ENCODE measurements at regions not wholly inside any gene's neighbourhood (a gene's known extent, or its start where the extent isn't known, plus 50 kb on each side); places are given as distances from the start of the nearest gene placed in this dataset.

DNA sequence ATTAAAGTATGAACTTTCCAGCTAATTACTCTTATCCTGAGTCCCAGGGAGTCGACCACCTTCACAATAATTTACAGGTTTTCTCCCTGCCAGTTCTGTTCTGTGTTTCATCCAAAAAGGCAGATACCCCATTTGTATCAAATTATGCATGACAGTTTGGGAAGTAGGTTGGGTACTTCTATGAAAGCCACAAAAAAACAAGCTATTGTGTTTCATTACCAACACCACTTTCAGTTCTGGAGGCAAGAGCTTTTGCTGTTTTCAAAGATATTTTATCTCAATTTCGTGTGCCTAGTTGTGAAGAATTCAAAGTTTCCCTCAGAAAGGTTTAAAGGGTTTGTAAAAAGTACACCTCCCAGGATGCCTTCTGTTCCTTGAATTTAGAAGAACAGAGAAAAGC, 557.4 kb downstream of the FLRT2 start:
- DNase-seq (ENCODE audit: low spot score in 2 of 2): no peak
- no peaks in the 10 kb centered on the region for H3K9me3 ChIP-seq
- H3K27me3 ChIP-seq: no peaks in the 10 kb centered on the region
- TF ChIP-seq POLR2A (IDR thresholded peaks at IDR 0.05): no peak
- TF ChIP-seq POLR2AphosphoS5 (IDR thresholded peaks at IDR 0.05): no peak
- TF ChIP-seq, protein P1, sequence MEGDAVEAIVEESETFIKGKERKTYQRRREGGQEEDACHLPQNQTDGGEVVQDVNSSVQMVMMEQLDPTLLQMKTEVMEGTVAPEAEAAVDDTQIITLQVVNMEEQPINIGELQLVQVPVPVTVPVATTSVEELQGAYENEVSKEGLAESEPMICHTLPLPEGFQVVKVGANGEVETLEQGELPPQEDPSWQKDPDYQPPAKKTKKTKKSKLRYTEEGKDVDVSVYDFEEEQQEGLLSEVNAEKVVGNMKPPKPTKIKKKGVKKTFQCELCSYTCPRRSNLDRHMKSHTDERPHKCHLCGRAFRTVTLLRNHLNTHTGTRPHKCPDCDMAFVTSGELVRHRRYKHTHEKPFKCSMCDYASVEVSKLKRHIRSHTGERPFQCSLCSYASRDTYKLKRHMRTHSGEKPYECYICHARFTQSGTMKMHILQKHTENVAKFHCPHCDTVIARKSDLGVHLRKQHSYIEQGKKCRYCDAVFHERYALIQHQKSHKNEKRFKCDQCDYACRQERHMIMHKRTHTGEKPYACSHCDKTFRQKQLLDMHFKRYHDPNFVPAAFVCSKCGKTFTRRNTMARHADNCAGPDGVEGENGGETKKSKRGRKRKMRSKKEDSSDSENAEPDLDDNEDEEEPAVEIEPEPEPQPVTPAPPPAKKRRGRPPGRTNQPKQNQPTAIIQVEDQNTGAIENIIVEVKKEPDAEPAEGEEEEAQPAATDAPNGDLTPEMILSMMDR (IDR thresholded peaks at IDR 0.05): no peak
- no peak overlapping the region for H3K27ac ChIP-seq
- no peaks in the 10 kb centered on the region for H3K4me1 ChIP-seq
- H3K4me3 ChIP-seq: no peak overlapping the region
- intact Hi-C loops (cut with DNase I; ENCODE audit: low total_unique reads): no loop called here
- H3K36me3 ChIP-seq: no peaks in the 10 kb centered on the region

DNA sequence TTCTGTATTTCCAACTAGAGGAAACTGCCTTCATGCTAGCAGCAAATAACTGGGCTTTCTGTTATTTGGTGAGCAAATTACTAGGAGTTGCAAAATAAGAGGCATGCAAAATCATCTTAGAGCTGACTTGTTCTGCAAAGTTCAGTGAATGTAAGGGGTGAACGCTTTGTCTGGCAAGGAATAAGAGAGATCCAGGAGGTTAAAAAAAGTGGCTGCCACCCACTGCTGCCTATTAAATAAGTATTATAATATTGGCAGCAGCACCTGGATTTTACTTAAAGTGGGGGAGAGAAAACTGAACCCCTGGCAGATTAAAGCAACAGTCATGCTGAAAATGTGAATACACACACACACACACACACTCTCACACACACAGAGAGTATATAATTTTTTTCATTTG, 557.0 kb downstream of the FLRT2 start:
- Histone ChIP-seq H3K27me3 (no peaks in the 10 kb centered on the region), H3K27ac (no peak overlapping the region), H3K9me3 (no peaks in the 10 kb centered on the region), H3K36me3 (no peaks in the 10 kb centered on the region), H3K4me3 (no peak overlapping the region), H3K4me1 (no peaks in the 10 kb centered on the region)
- intact Hi-C loops (cut with DNase I; ENCODE audit: low total_unique reads): no loop called here
- DNase-seq (ENCODE audit: low spot score in 2 of 2): no peak
- TF ChIP-seq POLR2AphosphoS5 (IDR thresholded peaks at IDR 0.05): no peak
- no peak for TF ChIP-seq POLR2A (IDR thresholded peaks at IDR 0.05)
- TF ChIP-seq, protein P1 (IDR thresholded peaks at IDR 0.05): no peak

DNA sequence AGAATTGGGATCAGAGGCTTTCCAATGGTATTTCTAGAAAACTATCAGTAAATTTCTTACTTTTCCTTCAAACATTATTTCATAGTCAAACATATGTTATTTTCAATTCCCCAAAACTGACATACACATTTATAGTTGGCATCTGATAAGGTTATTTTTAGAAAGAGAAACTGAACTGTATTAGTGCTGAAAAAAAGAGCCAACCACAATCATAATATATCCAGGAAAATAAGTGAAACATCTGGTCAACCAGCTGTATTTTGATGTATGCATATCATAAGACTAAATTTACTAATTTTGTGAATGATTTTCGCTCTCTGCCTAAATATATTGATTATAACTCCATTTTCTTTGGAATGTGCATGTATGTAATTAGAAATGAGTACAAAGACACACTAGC, 554.2 kb downstream of the FLRT2 start:
- intact Hi-C loops (cut with DNase I; ENCODE audit: low total_unique reads): no loop called here
- DNase-seq (ENCODE audit: low spot score in 2 of 2): no peak
- no peaks in the 10 kb centered on the region for H3K27me3 ChIP-seq
- TF ChIP-seq POLR2AphosphoS5 (IDR thresholded peaks at IDR 0.05) (no peak), POLR2A (IDR thresholded peaks at IDR 0.05) (no peak)
- TF ChIP-seq, protein P1 (IDR thresholded peaks at IDR 0.05): no peak
- H3K4me1 ChIP-seq: no peaks in the 10 kb centered on the region
- H3K27ac ChIP-seq: no peak overlapping the region
- H3K4me3 ChIP-seq: no peak overlapping the region
- H3K36me3 ChIP-seq: no peaks in the 10 kb centered on the region
- H3K9me3 ChIP-seq: no peaks in the 10 kb centered on the region

DNA sequence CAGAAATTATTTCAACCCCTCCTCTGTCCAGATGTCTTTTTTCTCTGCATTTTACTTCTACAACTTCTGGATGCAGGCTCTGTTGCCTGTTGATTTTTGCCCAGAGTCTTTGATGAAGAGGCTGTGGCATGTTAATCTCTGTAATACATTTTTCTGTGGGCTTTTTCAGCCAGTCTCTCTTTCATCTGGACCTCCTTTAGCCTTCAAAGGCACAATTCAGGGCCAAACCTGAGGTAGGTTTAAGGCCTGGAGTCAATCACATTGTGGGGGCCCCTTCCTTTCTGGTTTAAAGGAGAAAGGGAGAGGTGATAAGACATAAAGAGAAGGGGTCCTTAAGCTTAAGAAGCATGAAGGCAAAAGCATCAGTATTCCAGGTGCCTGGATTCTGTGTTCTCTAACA, 553.7 kb downstream of the FLRT2 start:
- H3K9me3 ChIP-seq: no peaks in the 10 kb centered on the region
- no peaks in the 10 kb centered on the region for H3K27me3 ChIP-seq
- TF ChIP-seq POLR2A (IDR thresholded peaks at IDR 0.05) (no peak), POLR2AphosphoS5 (IDR thresholded peaks at IDR 0.05) (no peak)
- TF ChIP-seq, protein P1 (IDR thresholded peaks at IDR 0.05): no peak
- no peak overlapping the region for H3K4me3 ChIP-seq
- intact Hi-C loops (cut with DNase I; ENCODE audit: low total_unique reads): no loop called here
- no peaks in the 10 kb centered on the region for H3K4me1 ChIP-seq
- H3K36me3 ChIP-seq: no peaks in the 10 kb centered on the region
- DNase-seq (ENCODE audit: low spot score in 2 of 2): no peak
- H3K27ac ChIP-seq: no peak overlapping the region

DNA sequence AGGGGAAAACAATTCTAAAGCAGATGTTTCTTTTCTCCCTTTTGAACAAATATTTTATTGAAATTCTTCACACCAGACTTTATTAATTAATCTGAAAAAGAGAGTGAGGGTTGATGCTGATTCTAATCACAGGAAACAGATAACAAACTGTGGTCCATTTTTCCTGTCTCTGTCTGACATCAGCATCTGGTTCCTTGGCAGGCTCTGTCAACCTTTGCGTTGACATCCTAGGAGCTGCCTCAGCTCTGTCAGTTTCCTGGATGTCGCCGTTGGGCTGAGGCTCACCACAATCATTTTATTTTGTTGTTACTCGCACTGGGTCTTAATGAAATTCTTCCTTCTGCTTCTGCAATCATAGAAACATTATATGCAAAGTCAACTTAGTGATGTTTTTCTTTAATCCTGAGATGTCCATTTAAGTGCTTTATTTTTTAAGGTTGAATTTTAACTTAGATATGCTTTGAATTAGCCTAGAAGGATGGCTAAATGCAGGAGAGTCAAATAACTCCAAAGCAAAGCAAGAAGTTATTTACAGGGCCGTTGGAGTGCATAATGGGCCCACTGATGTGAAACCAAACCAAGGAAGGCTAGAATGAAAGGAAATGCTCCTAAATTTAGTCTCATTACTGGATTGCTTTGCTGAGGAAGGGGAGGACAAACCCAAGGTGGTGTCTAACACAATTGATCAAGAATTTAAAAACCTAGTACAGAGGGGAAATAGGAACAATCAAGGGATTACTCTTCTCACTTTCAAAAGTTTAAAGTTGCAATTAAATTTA, 542.4 kb downstream of the FLRT2 start:
- intact Hi-C loops (cut with DNase I; ENCODE audit: low total_unique reads): no loop called here
- H3K4me1 ChIP-seq: no peaks in the 10 kb centered on the region
- no peaks in the 10 kb centered on the region for H3K27me3 ChIP-seq
- no peaks in the 10 kb centered on the region for H3K36me3 ChIP-seq
- no peaks in the 10 kb centered on the region for H3K9me3 ChIP-seq
- no peak overlapping the region for H3K4me3 ChIP-seq
- DNase-seq (ENCODE audit: low spot score in 2 of 2): no peak
- TF ChIP-seq POLR2AphosphoS5 (IDR thresholded peaks at IDR 0.05) (no peak), POLR2A (IDR thresholded peaks at IDR 0.05) (no peak)
- TF ChIP-seq, protein P1 (IDR thresholded peaks at IDR 0.05): no peak
- no peak overlapping the region for H3K27ac ChIP-seq

Measured in breast epithelium (tissue), 4 donors.